Right lung (tissue), 2 donors: ENCODE measurements at regions not wholly inside any gene's neighbourhood (a gene's known extent, or its start where the extent isn't known, plus 50 kb on each side); places are given as distances from the start of the nearest gene placed in this dataset.

ENCODE experiments used
- DNase-seq, 2 donors: peaks; one replicate each; pipeline ENCODE4 v3.0.0-alpha.2; 2013

DNA sequence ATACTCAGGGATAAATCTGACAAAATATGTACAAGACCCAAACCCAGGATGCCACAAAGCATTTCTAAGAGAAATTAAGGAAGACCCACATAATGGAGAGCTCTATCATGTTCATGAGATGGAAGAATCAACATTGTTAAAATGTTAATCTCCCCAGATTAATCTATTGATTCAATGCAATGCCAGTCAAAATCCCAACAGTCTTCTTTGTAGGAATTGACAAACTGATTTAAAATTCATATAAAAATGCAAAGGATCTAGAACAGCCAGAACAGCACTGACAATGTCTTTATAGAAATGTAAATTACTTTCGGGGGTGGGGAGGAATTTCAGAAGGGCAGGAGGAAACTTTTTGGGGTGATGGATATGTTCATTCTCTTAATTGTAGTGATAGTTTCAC, 281.6 kb upstream of the SEMA6A start:
- DNase-seq, result no peak

DNA sequence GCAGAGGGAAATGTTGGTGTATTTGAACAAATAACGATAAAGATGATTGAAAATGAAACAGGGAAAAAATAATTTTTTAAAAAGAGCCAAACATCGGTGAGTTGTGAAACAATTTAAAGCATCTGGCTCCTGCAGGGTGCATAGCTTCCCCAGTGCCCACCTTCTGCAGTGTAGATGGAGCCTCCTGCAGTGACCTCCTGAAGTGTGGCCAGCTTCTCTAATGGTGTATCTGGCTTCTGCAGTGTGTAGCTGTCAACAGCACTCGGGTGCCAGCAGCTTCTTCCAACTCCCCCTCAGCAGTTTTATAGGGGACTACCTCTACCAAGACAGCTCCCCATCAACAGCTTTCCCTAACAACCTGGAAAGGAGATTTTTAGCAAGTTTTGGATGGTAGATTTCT, 279.4 kb upstream of the SEMA6A start:
- no peak for DNase-seq

GRCh38 chr5:116848954-116849581, 274.4 kb upstream of the SEMA6A start:
- no peak for DNase-seq

GRCh38 chr5:116847960-116848359, 273.3 kb upstream of the SEMA6A start:
- DNase-seq, result no peak

GRCh38 chr5:116844015-116844414, 269.4 kb upstream of the SEMA6A start:
- DNase-seq, result no peak

- DNase-seq, result no peak
Measured at GRCh38 chr5:116842514-116842961, 267.9 kb upstream of the SEMA6A start.

DNA sequence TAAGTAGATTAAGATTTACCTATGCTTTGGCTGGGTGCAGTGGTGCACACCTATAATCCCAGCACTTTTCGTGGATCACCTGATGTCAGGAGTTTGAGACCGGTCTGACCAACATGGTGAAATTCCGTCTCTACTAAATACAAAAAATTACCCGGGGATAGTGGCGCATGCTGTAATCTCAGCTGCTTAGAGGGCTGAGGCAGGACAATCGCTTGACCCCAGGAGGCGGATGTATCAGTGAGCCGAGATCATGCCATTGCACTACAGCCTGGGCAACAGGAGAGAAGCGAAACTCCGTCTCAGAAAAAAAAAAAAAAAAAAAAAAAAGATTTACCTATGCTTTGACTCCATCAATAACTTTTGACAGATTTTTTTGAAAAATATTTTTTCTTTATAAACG, 267.1 kb upstream of the SEMA6A start:
- no peak for DNase-seq

- DNase-seq, result peak; percentile 63
Measured at GRCh38 chr5:116838011-116838536, 263.5 kb upstream of the SEMA6A start.

- no peak for DNase-seq
Measured at GRCh38 chr5:116834796-116835515, 260.3 kb upstream of the SEMA6A start.

DNA sequence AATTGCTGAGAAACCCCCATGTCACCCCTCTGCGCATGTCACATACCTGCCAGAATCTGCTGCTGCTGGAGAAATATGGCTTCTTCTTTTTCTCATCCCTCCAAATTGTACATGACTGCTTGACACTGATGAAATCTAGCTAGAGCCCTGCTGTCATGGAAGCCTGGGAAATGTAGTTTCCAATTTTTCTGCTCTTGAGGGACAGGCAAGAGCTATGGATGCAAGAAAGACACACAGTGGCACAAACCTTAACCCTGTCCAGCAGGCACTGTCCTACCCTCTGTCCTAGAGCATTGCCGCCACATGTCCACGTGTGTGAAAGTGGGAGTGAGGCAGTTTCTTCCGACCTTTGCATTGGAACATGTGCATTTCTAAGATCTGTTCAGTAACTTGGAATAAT, 255.5 kb upstream of the SEMA6A start:
- no peak for DNase-seq

- no peak for DNase-seq
Measured at GRCh38 chr5:116827078-116827477, 252.5 kb upstream of the SEMA6A start.

DNA sequence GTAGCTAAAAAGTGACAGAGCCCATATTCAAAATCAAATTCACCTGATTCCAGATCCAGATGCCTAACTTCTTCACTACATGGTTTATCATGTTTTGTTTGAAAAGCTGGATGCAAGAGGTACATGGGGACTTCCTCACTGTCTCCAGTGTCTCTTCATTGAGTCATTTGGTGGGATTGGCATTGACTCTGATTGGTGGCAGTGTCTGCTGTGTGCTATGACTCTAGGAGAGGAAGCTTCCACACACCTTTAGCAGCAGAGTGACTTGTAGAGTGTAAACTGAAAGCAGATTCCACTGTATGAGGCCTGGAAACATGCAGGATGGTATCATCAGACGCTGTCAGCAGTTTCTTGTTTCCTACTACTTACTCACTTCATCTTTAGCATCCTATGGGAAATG, 250.9 kb upstream of the SEMA6A start:
- no peak for DNase-seq

DNA sequence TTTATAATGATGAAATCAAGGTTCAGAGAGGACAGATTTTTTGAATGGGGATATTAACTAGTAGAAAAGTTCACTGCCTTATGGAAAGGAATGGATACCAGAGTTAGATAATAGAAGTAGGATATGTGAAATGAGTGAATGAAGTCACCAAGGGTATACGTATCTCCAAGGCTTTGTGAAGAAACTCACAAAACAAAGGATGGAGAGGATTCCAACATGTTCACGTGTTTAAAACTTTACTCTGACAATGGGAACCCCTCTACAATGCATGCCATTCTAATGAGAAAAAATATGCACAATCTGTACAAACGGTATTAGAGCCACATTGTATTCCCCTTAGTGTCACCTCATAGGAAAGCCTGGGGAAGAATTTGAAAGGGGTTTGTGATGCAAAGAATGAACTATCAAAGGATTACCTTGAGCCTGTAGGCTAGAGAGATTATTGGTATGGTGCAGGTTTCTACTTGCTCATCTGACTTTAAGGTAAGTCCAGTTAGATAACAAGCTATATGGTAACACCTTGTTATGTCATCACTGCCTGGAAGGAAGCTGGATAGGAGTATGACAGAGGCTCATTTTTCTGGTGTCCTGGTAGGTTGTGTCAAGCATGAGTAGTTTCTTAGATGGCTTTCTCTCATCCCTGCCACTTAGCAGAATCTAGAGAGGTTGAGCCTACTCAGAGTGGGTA, 250.3 kb upstream of the SEMA6A start:
- DNase-seq, result no peak

DNA sequence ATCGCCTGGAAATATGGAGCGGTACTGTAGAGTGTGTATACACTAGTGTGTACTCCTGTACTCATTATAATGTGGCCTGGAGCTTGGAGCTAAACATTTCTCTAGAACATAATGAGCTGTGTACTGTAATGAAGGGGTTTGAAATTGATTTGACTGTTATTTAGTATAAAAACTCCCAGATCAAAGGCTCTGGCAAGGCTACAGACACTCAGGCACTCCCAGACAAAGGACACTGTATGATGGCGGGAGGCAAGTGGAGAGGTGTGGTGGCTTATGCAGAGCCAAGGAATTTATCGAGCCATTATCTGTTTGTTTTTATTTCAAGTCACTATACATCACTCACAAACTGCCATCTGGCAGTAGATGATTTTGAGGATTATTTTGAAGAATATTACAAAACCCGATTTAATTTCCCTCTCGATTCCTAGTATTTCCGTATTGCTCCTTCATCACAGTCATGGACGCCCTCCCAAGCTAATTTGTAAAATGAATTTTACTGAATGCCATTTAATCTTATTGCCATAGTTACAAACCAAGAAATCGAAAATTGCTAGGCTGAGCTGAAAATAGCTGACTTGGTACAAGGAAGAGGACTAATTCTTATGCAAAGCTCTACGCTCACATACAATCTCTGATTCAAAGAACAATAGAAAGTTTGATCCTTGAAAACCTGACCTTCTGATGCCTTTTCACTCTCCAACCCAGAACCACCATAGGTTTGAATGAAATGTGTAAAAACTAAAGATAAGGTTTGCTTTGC, 240.2 kb upstream of the SEMA6A start:
- no peak for DNase-seq

GRCh38 chr5:116813906-116814305, 239.3 kb upstream of the SEMA6A start:
- DNase-seq, result no peak

DNA sequence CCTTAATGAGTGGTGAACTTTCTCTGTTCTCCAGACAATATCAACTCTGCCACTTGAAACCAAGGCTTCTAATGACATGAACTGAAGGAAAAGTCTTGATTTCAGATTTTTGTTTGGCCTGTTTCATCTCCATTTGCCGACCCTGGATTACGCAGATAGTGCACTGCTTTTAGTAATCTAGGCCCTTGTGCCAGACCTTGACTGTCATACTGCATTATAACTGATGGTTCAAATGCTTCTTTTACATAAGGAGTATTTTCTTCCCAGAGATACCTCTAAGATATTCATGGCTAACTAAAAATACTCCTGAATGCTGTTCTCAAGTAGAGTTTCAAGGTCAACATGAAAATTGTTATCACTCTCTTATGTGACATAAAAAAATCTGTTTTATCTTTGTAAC, 238.7 kb upstream of the SEMA6A start:
- no peak for DNase-seq

DNA sequence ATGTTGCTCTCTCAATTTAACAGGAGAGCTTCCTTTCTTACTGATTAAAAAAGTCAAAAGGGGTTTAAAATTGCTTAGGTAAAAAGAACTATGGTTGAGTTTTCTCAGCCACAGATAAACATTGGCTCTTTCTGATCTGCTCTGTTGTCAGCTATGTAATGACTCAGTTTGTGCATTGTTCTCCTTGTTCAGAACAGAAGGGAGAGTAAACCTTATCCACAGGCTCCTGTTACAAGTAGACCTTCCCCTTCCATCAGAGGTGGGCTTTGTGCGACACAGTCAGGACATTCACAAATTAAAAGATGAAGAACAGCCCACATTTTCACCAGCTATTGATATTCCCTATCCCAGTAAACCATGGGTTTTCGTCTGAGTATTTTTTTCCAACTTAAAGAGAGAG, 236.3 kb upstream of the SEMA6A start:
- DNase-seq, result no peak

GRCh38 chr5:116806836-116807235, 232.2 kb upstream of the SEMA6A start:
- DNase-seq, result no peak

GRCh38 chr5:116799401-116799800, 224.8 kb upstream of the SEMA6A start:
- no peak for DNase-seq

- no peak for DNase-seq
Measured at GRCh38 chr5:116795189-116795588, 220.6 kb upstream of the SEMA6A start.

- no peak for DNase-seq
Measured at GRCh38 chr5:116789522-116789921, 214.9 kb upstream of the SEMA6A start.

DNA sequence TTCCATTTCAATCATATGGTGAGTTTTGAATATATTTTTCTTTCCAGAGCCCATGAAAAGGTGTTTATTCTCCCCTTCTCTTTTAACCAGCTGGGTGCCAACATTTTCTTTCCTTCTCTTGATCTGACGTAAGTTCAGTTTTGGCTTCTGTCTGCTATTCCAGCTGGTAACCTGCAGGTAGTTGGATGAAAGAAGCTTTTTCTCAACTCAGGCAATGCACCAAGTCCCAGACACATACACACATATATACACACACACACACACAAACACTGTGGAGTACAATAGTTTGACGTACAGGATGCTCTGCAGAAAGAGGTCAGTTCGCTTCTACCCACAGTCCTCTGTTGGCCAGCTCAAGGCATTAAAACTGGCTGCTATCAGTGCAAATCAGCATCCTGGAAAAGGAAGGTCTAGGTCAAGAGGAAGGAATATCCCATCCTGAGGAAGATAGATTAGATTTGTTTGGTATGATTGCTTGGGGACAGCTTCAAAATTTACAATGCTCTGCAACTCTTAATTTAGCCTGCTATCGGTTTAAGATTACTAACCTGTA, 214.3 kb upstream of the SEMA6A start:
- no peak for DNase-seq
